GM21529 (cell line): ENCODE measurements at regions not wholly inside any gene's neighbourhood (a gene's known extent, or its start where the extent isn't known, plus 50 kb on each side); places are given as distances from the start of the nearest gene placed in this dataset.

Experiments
- ATAC-seq: cut with Tn5 transposase; IDR thresholded peaks from one replicate; pipeline ENCODE4 v1.9.1; 2021; ENCODE audit not compliant: unreplicated experiment

GRCh38 chr2:237264480-237265219, 149.3 kb downstream of the COL6A3 start:
- no peak for ATAC-seq

- ATAC-seq = no peak
These were observed 145.8 kb downstream of the COL6A3 start for GRCh38 chr2:237268004-237268708.

GRCh38 chr2:237269138-237269875, 144.7 kb downstream of the COL6A3 start:
- ATAC-seq = no peak

- ATAC-seq = no peak
These were observed 143.4 kb downstream of the COL6A3 start for GRCh38 chr2:237270520-237270919.

- ATAC-seq = no peak
These were observed 142.0 kb downstream of the COL6A3 start for GRCh38 chr2:237271698-237272652.
